NB4 (cell line): ENCODE measurements at regions not wholly inside any gene's neighbourhood (a gene's known extent, or its start where the extent isn't known, plus 50 kb on each side); places are given as distances from the start of the nearest gene placed in this dataset.

ENCODE experiments used
- CTCF ChIP-seq: IDR thresholded peaks from one replicate; pipeline ENCODE4 v1.5.1; 2012; ENCODE audit warnings: low read depth, low read length
- MAX ChIP-seq: IDR thresholded peaks from 2 replicates; pipeline ENCODE4 v1.6.1; 2011; ENCODE audit warnings: low read depth, low read length
- POLR2A ChIP-seq: IDR thresholded peaks from 2 replicates; pipeline ENCODE4 v1.6.1; 2011; ENCODE audit warnings: mild to moderate bottlenecking; ENCODE audit not compliant: insufficient read length; ENCODE audit errors: extremely low read depth

- peak; percentile 78 for TF ChIP-seq CTCF
- TF ChIP-seq POLR2A = no peak
- TF ChIP-seq MAX = 0 out of 2 replicates have a peak, but pooled peaks have one; percentile 21
These were observed 135.6 kb upstream of the ZNF236 start for GRCh38 chr18:76686737-76687231.
